ENCODE measurements at regions not wholly inside any gene's neighbourhood (a gene's known extent, or its start where the extent isn't known, plus 50 kb on each side); places are given as distances from the start of the nearest gene placed in this dataset.

- Histone ChIP-seq H3K4me2 (ENCODE audit: low read depth, low read length) (no peak overlapping the region), H3K9me3 (replicated peaks; ENCODE audit: insufficient read depth, low read length) (no peaks in the 10 kb centered on the region), H4K20me1 (ENCODE audit: insufficient read depth, low read length) (no peaks in the 10 kb centered on the region), H3K36me3 (replicated peaks; ENCODE audit: insufficient read depth, low read length) (no peaks in the 10 kb centered on the region), H3K79me2 (ENCODE audit: low read length) (no peaks in the 10 kb centered on the region), H3K9ac (ENCODE audit: low read length) (no peak overlapping the region), H3K9me2 (replicated peaks; ENCODE audit: insufficient read depth, low read length) (no peaks in the 10 kb centered on the region), H3K27me3 (replicated peaks; ENCODE audit: insufficient read depth, low read length) (no peaks in the 10 kb centered on the region), H3K27ac (ENCODE audit: low read length) (no peak overlapping the region), H3K4me1 (ENCODE audit: low read length) (no peaks in the 10 kb centered on the region), H3K4me3 (ENCODE audit: low read length) (no peak overlapping the region), H3F3A (ENCODE audit: insufficient read depth, low read length) (no peaks in the 10 kb centered on the region), H2AFZ (ENCODE audit: low read length) (no peak overlapping the region)
- no peak for TF ChIP-seq CTCF (IDR thresholded peaks at IDR 0.05; ENCODE audit: low read length)
- no peak for TF ChIP-seq EZH2 (optimal IDR thresholded peaks at IDR 0.05; ENCODE audit: low read depth, low read length)
- TF ChIP-seq EZH2phosphoT487 (IDR thresholded peaks at IDR 0.05; ENCODE audit: low read length) = no peak
- DNase-seq = no peak
Measured at GRCh38 chr9:29390859-29391258, 1817.6 kb upstream of the C9orf72 start.

GRCh38 chr9:29393064-29393463 lies 1819.8 kb upstream of the C9orf72 start:
- Histone ChIP-seq H3K4me2 (ENCODE audit: low read depth, low read length) (no peak overlapping the region), H4K20me1 (ENCODE audit: insufficient read depth, low read length) (no peaks in the 10 kb centered on the region), H3K9ac (ENCODE audit: low read length) (no peak overlapping the region), H2AFZ (ENCODE audit: low read length) (no peak overlapping the region), H3K4me3 (ENCODE audit: low read length) (no peak overlapping the region), H3K4me1 (ENCODE audit: low read length) (no peaks in the 10 kb centered on the region), H3K36me3 (replicated peaks; ENCODE audit: insufficient read depth, low read length) (no peaks in the 10 kb centered on the region), H3F3A (ENCODE audit: insufficient read depth, low read length) (no peaks in the 10 kb centered on the region), H3K79me2 (ENCODE audit: low read length) (no peaks in the 10 kb centered on the region), H3K9me3 (replicated peaks; ENCODE audit: insufficient read depth, low read length) (no peaks in the 10 kb centered on the region), H3K27ac (ENCODE audit: low read length) (no peak overlapping the region), H3K9me2 (replicated peaks; ENCODE audit: insufficient read depth, low read length) (no peaks in the 10 kb centered on the region), H3K27me3 (replicated peaks; ENCODE audit: insufficient read depth, low read length) (no peaks in the 10 kb centered on the region)
- no peak for TF ChIP-seq EZH2 (optimal IDR thresholded peaks at IDR 0.05; ENCODE audit: low read depth, low read length)
- TF ChIP-seq CTCF (IDR thresholded peaks at IDR 0.05; ENCODE audit: low read length) = no peak
- TF ChIP-seq EZH2phosphoT487 (IDR thresholded peaks at IDR 0.05; ENCODE audit: low read length) = no peak
- DNase-seq = no peak

GRCh38 chr9:29394855-29395254 lies 1821.6 kb upstream of the C9orf72 start:
- no peak overlapping the region for H3K4me2 ChIP-seq (ENCODE audit: low read depth, low read length)
- no peak overlapping the region for H3K4me3 ChIP-seq (ENCODE audit: low read length)
- no peak overlapping the region for H2AFZ ChIP-seq (ENCODE audit: low read length)
- no peaks in the 10 kb centered on the region for H4K20me1 ChIP-seq (ENCODE audit: insufficient read depth, low read length)
- H3K9ac ChIP-seq (ENCODE audit: low read length) = no peak overlapping the region
- H3K36me3 ChIP-seq (replicated peaks; ENCODE audit: insufficient read depth, low read length) = no peaks in the 10 kb centered on the region
- no peaks in the 10 kb centered on the region for H3K27me3 ChIP-seq (replicated peaks; ENCODE audit: insufficient read depth, low read length)
- no peak overlapping the region for H3K27ac ChIP-seq (ENCODE audit: low read length)
- H3K9me3 ChIP-seq (replicated peaks; ENCODE audit: insufficient read depth, low read length) = no peaks in the 10 kb centered on the region
- DNase-seq = no peak
- H3K9me2 ChIP-seq (replicated peaks; ENCODE audit: insufficient read depth, low read length) = no peaks in the 10 kb centered on the region
- TF ChIP-seq EZH2 (optimal IDR thresholded peaks at IDR 0.05; ENCODE audit: low read depth, low read length) (no peak), EZH2phosphoT487 (IDR thresholded peaks at IDR 0.05; ENCODE audit: low read length) (no peak), CTCF (IDR thresholded peaks at IDR 0.05; ENCODE audit: low read length) (no peak)
- H3F3A ChIP-seq (ENCODE audit: insufficient read depth, low read length) = no peaks in the 10 kb centered on the region
- H3K4me1 ChIP-seq (ENCODE audit: low read length) = no peaks in the 10 kb centered on the region
- H3K79me2 ChIP-seq (ENCODE audit: low read length) = no peaks in the 10 kb centered on the region
